Upper lobe of right lung (tissue), 1 donor: ENCODE measurements at regions not wholly inside any gene's neighbourhood (a gene's known extent, or its start where the extent isn't known, plus 50 kb on each side); places are given as distances from the start of the nearest gene placed in this dataset.

Experiments used
- ATAC-seq: fragments of 200-7000 bp; cut with Tn5 transposase; one replicate; pipeline ENCODE4 v1.9.1; 2020; ENCODE audit warnings: mild to moderate bottlenecking, moderate library complexity
- DNase-seq: peaks from one replicate; pipeline ENCODE4 v3.0.0-alpha.2; 2020
- H3K27ac ChIP-seq: fragments of 200-600 bp; one replicate; pipeline ENCODE4 v1.8.0; 2022
- H3K27me3 ChIP-seq: fragments of 200-600 bp; one replicate; pipeline ENCODE4 v1.8.0; 2022; ENCODE audit warnings: mild to moderate bottlenecking
- H3K36me3 ChIP-seq: fragments of 200-600 bp; one replicate; pipeline ENCODE4 v1.8.0; 2022
- H3K4me1 ChIP-seq: fragments of 200-600 bp; one replicate; pipeline ENCODE4 v1.8.0; 2022
- H3K4me3 ChIP-seq: fragments of 200-600 bp; one replicate; pipeline ENCODE4 v1.8.0; 2022; ENCODE audit warnings: mild to moderate bottlenecking
- H3K9me3 ChIP-seq: fragments of 200-600 bp; one replicate; pipeline ENCODE4 v1.8.0; 2022
- intact Hi-C: fragments of 100-400 bp; cut with DNase I; formaldehyde crosslinking; loops from one replicate; pipeline ENCODE4 v1.11.0; 2022
- TF ChIP-seq, protein P1 (sequence below): fragments of 200-600 bp; IDR thresholded peaks from one replicate; pipeline ENCODE4 v1.8.0; 2022; ENCODE audit warnings: antibody characterized with exemption
- donor health status: DM: no; HTN: yes; CAD: no; lungs with severe emphysema.

DNA sequence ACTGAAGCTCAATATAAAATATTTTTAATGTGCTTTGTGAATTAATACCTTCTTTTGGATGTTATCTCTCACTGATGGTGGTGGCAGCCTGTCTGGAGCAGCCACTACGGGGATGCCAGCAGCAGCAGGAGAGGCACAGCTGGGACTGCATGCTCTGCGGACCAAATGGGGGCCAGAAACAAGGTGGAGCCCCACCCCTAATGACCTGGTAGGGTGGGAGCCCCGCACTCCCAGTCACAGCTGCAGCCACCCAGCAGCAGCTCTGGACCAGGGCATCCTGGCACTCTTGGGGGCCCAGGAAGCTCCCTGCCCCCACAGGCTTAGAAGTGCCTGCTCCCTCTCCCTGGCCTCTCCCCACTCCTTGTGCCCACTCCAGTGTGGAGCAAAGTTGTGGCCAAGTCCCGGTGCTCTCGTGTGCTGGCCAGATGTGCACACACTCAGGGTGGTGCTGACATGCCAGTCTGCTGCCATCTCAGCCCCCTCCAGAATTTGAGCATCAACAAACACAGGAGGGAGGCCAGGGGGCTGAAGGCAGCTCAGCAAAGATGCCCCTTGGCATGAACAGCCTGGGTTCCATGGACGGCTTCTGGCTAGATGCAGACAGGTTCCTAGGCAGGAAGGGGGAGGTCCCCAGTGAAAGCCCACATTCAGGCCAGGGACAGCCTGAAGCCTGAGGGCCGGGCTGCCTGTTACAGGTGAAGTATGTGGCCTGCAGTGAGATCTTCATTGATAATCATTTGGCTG is 696.7 kb upstream of the SLITRK5 start:
- no peaks in the 10 kb centered on the region for H3K9me3 ChIP-seq
- no peaks in the 10 kb centered on the region for H3K4me1 ChIP-seq
- ATAC-seq, result no peak
- intact Hi-C loops, result no loop called here
- DNase-seq, result peak; percentile 48
- H3K36me3 ChIP-seq, result no peaks in the 10 kb centered on the region
- no peak overlapping the region for H3K4me3 ChIP-seq
- H3K27me3 ChIP-seq, result no peaks in the 10 kb centered on the region
- TF ChIP-seq, protein P1, sequence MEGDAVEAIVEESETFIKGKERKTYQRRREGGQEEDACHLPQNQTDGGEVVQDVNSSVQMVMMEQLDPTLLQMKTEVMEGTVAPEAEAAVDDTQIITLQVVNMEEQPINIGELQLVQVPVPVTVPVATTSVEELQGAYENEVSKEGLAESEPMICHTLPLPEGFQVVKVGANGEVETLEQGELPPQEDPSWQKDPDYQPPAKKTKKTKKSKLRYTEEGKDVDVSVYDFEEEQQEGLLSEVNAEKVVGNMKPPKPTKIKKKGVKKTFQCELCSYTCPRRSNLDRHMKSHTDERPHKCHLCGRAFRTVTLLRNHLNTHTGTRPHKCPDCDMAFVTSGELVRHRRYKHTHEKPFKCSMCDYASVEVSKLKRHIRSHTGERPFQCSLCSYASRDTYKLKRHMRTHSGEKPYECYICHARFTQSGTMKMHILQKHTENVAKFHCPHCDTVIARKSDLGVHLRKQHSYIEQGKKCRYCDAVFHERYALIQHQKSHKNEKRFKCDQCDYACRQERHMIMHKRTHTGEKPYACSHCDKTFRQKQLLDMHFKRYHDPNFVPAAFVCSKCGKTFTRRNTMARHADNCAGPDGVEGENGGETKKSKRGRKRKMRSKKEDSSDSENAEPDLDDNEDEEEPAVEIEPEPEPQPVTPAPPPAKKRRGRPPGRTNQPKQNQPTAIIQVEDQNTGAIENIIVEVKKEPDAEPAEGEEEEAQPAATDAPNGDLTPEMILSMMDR, result no peak
- H3K27ac ChIP-seq, result no peak overlapping the region

DNA sequence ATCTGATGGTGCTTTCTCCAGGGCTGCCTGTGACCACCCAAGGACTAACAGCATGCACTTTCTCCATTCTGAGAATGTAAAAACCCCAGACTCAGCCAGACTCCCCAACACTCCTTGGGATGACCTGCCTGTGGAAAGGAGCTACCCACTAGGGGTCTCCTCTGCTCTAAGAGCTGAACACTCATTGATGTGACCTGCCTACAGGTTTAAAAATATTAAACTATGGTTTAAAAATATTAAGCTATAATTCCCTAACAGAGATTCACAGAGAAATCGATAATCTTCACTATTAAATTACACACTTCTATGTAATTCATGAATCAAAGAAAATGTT is 696.2 kb upstream of the SLITRK5 start:
- DNase-seq, result no peak
- TF ChIP-seq, protein P1, result no peak
- Histone ChIP-seq H3K27me3 (no peaks in the 10 kb centered on the region), H3K4me3 (no peak overlapping the region), H3K27ac (no peak overlapping the region), H3K9me3 (no peaks in the 10 kb centered on the region), H3K4me1 (no peaks in the 10 kb centered on the region), H3K36me3 (no peaks in the 10 kb centered on the region)
- intact Hi-C loops, result no loop called here
- no peak for ATAC-seq

DNA sequence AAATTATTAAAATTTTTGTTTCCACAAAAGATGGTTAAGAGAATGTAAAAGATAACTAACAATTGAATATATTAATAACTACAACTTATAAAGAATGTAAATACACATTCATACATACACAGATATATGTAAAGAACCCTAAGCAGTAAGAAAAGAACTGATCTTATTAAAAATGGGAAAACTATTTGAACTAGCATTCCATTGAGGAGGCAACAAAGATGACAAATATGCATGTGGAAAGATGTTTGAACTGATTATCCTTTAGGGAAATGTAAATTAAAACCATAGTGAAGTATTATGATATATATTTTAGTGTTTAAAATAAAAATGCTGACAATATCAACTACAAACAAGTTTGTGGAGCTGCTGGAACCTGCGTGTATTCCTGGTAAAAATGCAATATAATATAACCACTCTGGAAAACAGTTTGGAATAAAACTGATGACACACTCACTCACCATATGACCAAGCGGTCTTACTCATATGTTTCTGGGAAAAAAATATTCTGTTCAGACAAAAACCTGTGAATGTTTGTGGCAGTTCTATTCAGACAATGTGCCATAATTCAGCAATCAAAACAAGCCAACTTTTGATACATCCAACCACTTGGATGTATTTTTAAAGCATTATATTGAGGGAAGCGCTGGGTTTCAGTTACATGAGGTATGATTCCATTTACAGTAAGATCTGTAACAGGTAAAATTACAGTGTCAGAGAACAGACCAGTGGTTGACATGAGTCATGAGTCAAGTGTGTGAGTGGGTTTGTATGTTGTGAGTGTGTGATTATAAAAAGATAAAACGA is 694.4 kb upstream of the SLITRK5 start:
- intact Hi-C loops, result no loop called here
- DNase-seq, result no peak

DNA sequence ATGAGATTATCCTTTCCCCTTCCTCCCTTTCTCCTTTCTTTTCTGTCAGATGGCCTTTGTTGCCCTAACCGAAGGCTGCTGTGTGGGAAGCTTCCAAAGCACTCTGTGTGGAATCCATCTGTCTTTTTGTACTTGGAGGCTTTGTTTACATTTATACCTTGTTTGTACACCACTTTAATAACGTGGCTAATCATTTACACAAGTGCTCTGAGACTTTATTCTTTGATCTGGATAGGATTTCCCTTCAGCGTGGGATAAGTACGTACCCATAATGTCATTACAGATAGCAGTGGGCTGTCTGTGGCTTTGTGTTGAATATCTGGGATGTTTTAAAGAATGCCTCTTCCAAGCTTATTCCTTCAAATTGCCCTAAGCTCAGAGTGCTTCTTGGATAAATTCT is 684.7 kb upstream of the SLITRK5 start:
- H3K27ac ChIP-seq, result no peak overlapping the region
- DNase-seq, result no peak
- H3K4me3 ChIP-seq, result no peak overlapping the region
- H3K9me3 ChIP-seq, result no peaks in the 10 kb centered on the region
- intact Hi-C loops, result no loop called here
- H3K36me3 ChIP-seq, result no peaks in the 10 kb centered on the region
- no peak for ATAC-seq
- TF ChIP-seq, protein P1, result no peak
- H3K4me1 ChIP-seq, result no peaks in the 10 kb centered on the region
- no peaks in the 10 kb centered on the region for H3K27me3 ChIP-seq

More for the DNA sequence above, 694.4 kb upstream of the SLITRK5 start:
- no peak for ATAC-seq
- Histone ChIP-seq H3K4me1 (no peaks in the 10 kb centered on the region), H3K4me3 (no peak overlapping the region), H3K27me3 (no peaks in the 10 kb centered on the region), H3K36me3 (no peaks in the 10 kb centered on the region), H3K27ac (no peak overlapping the region), H3K9me3 (no peaks in the 10 kb centered on the region)
- TF ChIP-seq, protein P1, result no peak

DNA sequence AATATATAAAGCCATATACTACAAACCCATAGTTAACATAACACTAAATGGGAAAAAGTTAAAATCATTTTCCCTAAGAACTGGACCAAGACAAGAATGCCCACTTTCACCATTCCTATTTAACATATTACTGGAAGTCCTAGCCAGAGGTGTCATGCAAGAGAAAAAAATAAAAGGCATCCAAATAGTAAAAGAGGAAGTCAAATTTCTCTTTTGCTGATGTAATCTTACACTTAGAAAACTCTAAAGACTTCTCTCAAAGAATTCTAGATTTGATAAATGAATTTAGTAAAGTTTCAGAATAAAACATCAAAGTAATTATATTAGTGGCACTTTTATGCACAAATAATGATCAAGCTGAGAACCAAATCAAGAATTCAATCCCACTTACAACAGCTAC is 678.9 kb upstream of the SLITRK5 start:
- Histone ChIP-seq H3K4me1 (no peaks in the 10 kb centered on the region), H3K27me3 (no peaks in the 10 kb centered on the region), H3K27ac (no peak overlapping the region), H3K9me3 (no peaks in the 10 kb centered on the region), H3K36me3 (no peaks in the 10 kb centered on the region), H3K4me3 (no peak overlapping the region)
- DNase-seq (no peak), ATAC-seq (no peak)
- intact Hi-C loops, result no loop called here
- TF ChIP-seq, protein P1, result no peak
